Prostate gland (tissue), 2 donors: ENCODE measurements at regions not wholly inside any gene's neighbourhood (a gene's known extent, or its start where the extent isn't known, plus 50 kb on each side); places are given as distances from the start of the nearest gene placed in this dataset.

Experiments
- DNase-seq: peaks from one replicate; pipeline ENCODE4 v3.0.0-alpha.2; 2019; ENCODE audit warnings: low spot score
- H3K27ac ChIP-seq, 2 donors: fragments of 200-600 bp; sonication (generic); 2 replicates each; pipeline ENCODE4 v1.5.1; 2017 to 2019
- H3K27me3 ChIP-seq: fragments of 200-600 bp; sonication (generic); replicated peaks from 2 replicates; pipeline ENCODE4 v1.5.1; 2019; ENCODE audit not compliant: insufficient read depth
- H3K36me3 ChIP-seq, 2 donors: fragments of 200-600 bp; sonication (generic); 1 replicate in 1 of 2; 2 replicates in 1 of 2; pipeline versions ENCODE4 v1.5.1 to v1.8.1; 2017 to 2019
- H3K4me1 ChIP-seq: fragments of 200-600 bp; sonication (generic); replicated peaks from 2 replicates; pipeline ENCODE4 v1.5.1; 2019
- H3K4me3 ChIP-seq, 2 donors: fragments of 200-600 bp; sonication (generic); 2 replicates each; pipeline ENCODE4 v1.5.1; 2017 to 2019
- H3K9me3 ChIP-seq: fragments of 200-600 bp; sonication (generic); 2 replicates; pipeline ENCODE4 v1.5.1; 2017
- CTCF ChIP-seq, 4 experiments: fragments of 200-600 bp in 2 of 4; fragments of 450-650 bp in 2 of 4; sonication (generic) in 2 of 4; IDR thresholded peaks; 1 replicate in 3 of 4; 2 replicates in 1 of 4; pipeline ENCODE4 v1.5.1; 2016 to 2019; ENCODE audit warnings: antibody characterized with exemption in 4 of 4, mild to moderate bottlenecking in 2 of 4, moderate library complexity in 2 of 4
- POLR2A ChIP-seq: fragments of 450-650 bp; IDR thresholded peaks from one replicate; pipeline ENCODE4 v1.6.1; 2016; ENCODE audit warnings: antibody characterized with exemption, mild to moderate bottlenecking
- POLR2AphosphoS5 ChIP-seq: sonication (generic); formaldehyde crosslinking; IDR thresholded peaks from one replicate; pipeline ENCODE4 v1.6.1; 2017; ENCODE audit warnings: antibody characterized with exemption
- WGBS: methylation state at CpG from one replicate; pipeline ENCODE4 v1.1.5; 2018; 5-methylcytosine and 5-hydroxymethylcytosine counted together
- intact Hi-C: fragments of 100-400 bp; cut with DNase I; formaldehyde crosslinking; loops from one replicate; pipeline ENCODE4 v1.14.2; 2022

GRCh38 chr12:116416166-116416565 lies 138.7 kb upstream of the MED13L start:
- 60% methylated on average over 3 of the region's 3 CpGs for WGBS
- DNase-seq: no peak
- Histone ChIP-seq H3K4me1 (no peaks in the 10 kb centered on the region), H3K27ac (no peak overlapping the region), H3K4me3 (no peak overlapping the region), H3K9me3 (no peaks in the 10 kb centered on the region), H3K36me3 (no peaks in the 10 kb centered on the region), H3K27me3 (no peaks in the 10 kb centered on the region)
- TF ChIP-seq CTCF (IDR thresholded peaks at IDR 0.05): no peak
- TF ChIP-seq POLR2A: no peak
- no peak for TF ChIP-seq POLR2AphosphoS5
- intact Hi-C loops: no loop called here

- TF ChIP-seq CTCF (IDR thresholded peaks at IDR 0.05) (no peak), POLR2AphosphoS5 (no peak), POLR2A (no peak)
- intact Hi-C loops: no loop called here
- no peak for DNase-seq
- Histone ChIP-seq H3K27ac (no peak overlapping the region), H3K4me3 (no peak overlapping the region), H3K27me3 (no peaks in the 10 kb centered on the region), H3K9me3 (no peaks in the 10 kb centered on the region), H3K36me3 (no peaks in the 10 kb centered on the region), H3K4me1 (no peaks in the 10 kb centered on the region)
- WGBS: 88% methylated on average over 9 of the region's 9 CpGs
These were observed 140.6 kb upstream of the MAP1LC3B2 start for GRCh38 chr12:116418551-116418950.

DNA sequence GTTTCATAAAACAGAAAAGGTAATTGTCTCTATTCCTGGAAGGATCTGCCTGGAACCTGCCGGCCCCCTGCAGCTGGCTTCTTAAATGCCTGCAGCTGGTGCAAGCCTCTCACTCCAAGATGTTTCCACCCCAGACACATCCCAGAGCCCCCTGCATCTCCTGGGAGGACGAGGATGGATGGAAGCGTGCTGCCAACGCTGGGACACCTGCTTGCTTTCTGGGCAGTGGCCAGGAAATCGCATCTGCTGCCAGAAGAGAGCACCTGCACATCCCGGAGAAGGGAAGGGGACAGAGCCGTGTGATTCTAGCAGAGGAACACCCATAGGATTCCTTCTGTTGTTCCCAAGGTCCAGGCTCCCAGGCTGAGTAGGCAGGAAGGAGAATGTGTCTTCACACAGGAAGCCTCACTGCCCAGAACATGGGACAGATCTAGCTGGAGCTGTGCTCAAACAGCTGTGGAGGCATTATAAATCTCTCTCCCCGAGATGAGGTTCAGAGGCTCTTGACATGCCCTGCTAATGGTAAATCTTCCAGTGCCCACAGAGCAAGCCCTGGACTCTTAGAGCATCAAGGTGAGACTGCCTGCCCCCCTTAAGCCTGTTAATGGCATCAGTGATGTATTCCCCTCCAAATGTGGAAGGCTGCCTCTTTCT lies 138.8 kb upstream of the MAP1LC3B2 start:
- Histone ChIP-seq H3K9me3 (no peaks in the 10 kb centered on the region), H3K36me3 (no peaks in the 10 kb centered on the region), H3K4me3 (no peak overlapping the region), H3K4me1 (no peaks in the 10 kb centered on the region), H3K27ac (no peak overlapping the region), H3K27me3 (no peaks in the 10 kb centered on the region)
- 49% methylated on average over 8 of the region's 8 CpGs for WGBS
- intact Hi-C loops: no loop called here
- DNase-seq: no peak
- TF ChIP-seq POLR2AphosphoS5 (no peak), CTCF (IDR thresholded peaks at IDR 0.05) (no peak), POLR2A (no peak)

- H3K27me3 ChIP-seq: no peaks in the 10 kb centered on the region
- no peak for TF ChIP-seq POLR2A
- no peaks in the 10 kb centered on the region for H3K9me3 ChIP-seq
- H3K4me3 ChIP-seq: no peak overlapping the region
- WGBS: 98% methylated on average over 2 of the region's 2 CpGs
- no peak overlapping the region for H3K27ac ChIP-seq
- no peak for DNase-seq
- no peaks in the 10 kb centered on the region for H3K36me3 ChIP-seq
- H3K4me1 ChIP-seq: no peaks in the 10 kb centered on the region
- intact Hi-C loops: no loop called here
These were observed 137.2 kb upstream of the MAP1LC3B2 start for GRCh38 chr12:116421785-116422538.

DNA sequence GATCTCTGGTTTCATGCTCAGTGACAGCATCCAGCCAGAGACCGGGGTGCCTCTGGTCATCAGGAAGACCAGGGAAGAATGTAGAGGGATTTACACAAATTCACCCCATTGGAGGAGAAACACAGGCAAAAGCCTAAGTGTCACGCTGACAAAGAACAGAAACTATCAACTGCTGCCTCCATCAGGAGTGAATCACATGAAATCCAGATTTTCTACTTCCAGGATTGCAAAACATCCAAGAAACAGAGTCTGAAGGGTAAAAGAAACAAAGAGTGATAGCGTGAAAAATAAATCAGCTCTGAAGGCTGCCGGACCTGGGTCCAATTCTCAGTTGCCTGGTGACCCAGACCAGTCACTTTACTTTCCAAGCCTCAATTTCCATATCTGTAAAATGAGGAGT lies 136.1 kb upstream of the MAP1LC3B2 start:
- H3K27ac ChIP-seq: no peak overlapping the region
- no peaks in the 10 kb centered on the region for H3K9me3 ChIP-seq
- WGBS: 73% methylated on average over 4 of the region's 4 CpGs
- H3K36me3 ChIP-seq: no peaks in the 10 kb centered on the region
- no peak for DNase-seq
- TF ChIP-seq CTCF (IDR thresholded peaks at IDR 0.05) (no peak), POLR2AphosphoS5 (no peak), POLR2A (no peak)
- no peak overlapping the region for H3K4me3 ChIP-seq
- intact Hi-C loops: no loop called here
- H3K27me3 ChIP-seq: no peaks in the 10 kb centered on the region
- H3K4me1 ChIP-seq: no peaks in the 10 kb centered on the region
